Endothelial cell of umbilical vein (primary cell): ENCODE measurements at regions not wholly inside any gene's neighbourhood (a gene's known extent, or its start where the extent isn't known, plus 50 kb on each side); places are given as distances from the start of the nearest gene placed in this dataset.

Experiments used
- BruUV-seq: library from RNA; stranded (reverse); fragments of 400-500 nt; replicated peaks from 2 replicates; lab custom pipeline; 2021; lab: Mats Ljungman, UMichigan
- CTCF ChIA-PET: fragments of 300-600, 350-600 bp; sonication (Branson Sonifier 250); formaldehyde crosslinking; loops from one replicate; lab custom pipeline; 2021; ENCODE audit warnings: antibody characterized with exemption, inconsistent platforms; lab: Charles Lee
- POLR2A ChIA-PET: fragments of 300-600, 350-600 bp; sonication (Branson Sonifier 250); formaldehyde crosslinking; loops from one replicate; lab custom pipeline; 2021; ENCODE audit warnings: antibody characterized with exemption, inconsistent platforms; lab: Charles Lee
- DNase-seq: peaks from one replicate; pipeline ENCODE4 v3.0.0-alpha.2; 2011; ENCODE audit warnings: low read depth, low spot score
- FAIRE-seq: peaks from 2 replicates; lab custom pipeline; 2011; peaks lifted over from hg19 to GRCh38; lab: Jason Lieb, UNC
- H2AFZ ChIP-seq: 2 replicates; pipeline ENCODE4 v1.6.0; 2012; ENCODE audit warnings: low read depth, low read length, control low read depth, inconsistent platforms
- H3K27ac ChIP-seq: 2 replicates; pipeline ENCODE4 v1.5.1; 2011; ENCODE audit warnings: low read depth, mild to moderate bottlenecking, control low read depth, low read length, moderate library complexity; ENCODE audit not compliant: insufficient read depth
- H3K27me3 ChIP-seq, 2 experiments: 2 replicates each; pipeline versions ENCODE4 v1.6.0 to v1.6.1; 2011; ENCODE audit warnings: low read length in 2 of 2, mixed read lengths in 1 of 2; ENCODE audit not compliant: control insufficient read depth in 2 of 2, insufficient read depth in 2 of 2
- H3K36me3 ChIP-seq, 2 experiments: 2 replicates in 1 of 2; 3 replicates in 1 of 2; pipeline ENCODE4 v1.5.1; 2011; ENCODE audit warnings: low read length in 2 of 2, mild to moderate bottlenecking in 1 of 2, moderate library complexity in 1 of 2; ENCODE audit not compliant: control insufficient read depth in 2 of 2, insufficient read depth in 2 of 2; ENCODE audit errors: extremely low read depth in 1 of 2
- H3K4me1 ChIP-seq: 3 replicates; pipeline ENCODE4 v1.5.1; 2011; ENCODE audit warnings: mild to moderate bottlenecking, low read length; ENCODE audit not compliant: control insufficient read depth, insufficient read depth; ENCODE audit errors: extremely low read depth
- H3K4me2 ChIP-seq: 2 replicates; pipeline ENCODE4 v1.6.1; 2011; ENCODE audit warnings: low read length, control low read depth, mixed read lengths; ENCODE audit not compliant: insufficient read depth
- H3K4me3 ChIP-seq, 3 experiments: fragments of 200-600 bp in 1 of 3; sonication (generic), shearing (Covaris generic) in 1 of 3; replicated peaks in 1 of 3; 2 replicates each; pipeline ENCODE4 v1.5.1; 2011 to 2016; ENCODE audit warnings: control low read depth in 3 of 3, low read length in 3 of 3, mild to moderate bottlenecking in 2 of 3, inconsistent platforms in 1 of 3, low read depth in 1 of 3, moderate library complexity in 1 of 3; ENCODE audit not compliant: insufficient read depth in 1 of 3
- H3K79me2 ChIP-seq: 2 replicates; pipeline ENCODE4 v1.6.0; 2012; ENCODE audit warnings: low read length, inconsistent platforms; ENCODE audit not compliant: control insufficient read depth, insufficient read depth
- H3K9ac ChIP-seq: replicated peaks from 2 replicates; pipeline ENCODE3; 2011; ENCODE audit warnings: low read length, control low read depth; ENCODE audit not compliant: insufficient read depth; ENCODE audit errors: extremely low read depth
- H3K9me1 ChIP-seq: replicated peaks from 3 replicates; pipeline ENCODE4 v1.6.0; 2011; ENCODE audit warnings: mild to moderate bottlenecking, low read length; ENCODE audit not compliant: control insufficient read depth, insufficient read depth; ENCODE audit errors: extremely low read depth
- H3K9me3 ChIP-seq: replicated peaks from 2 replicates; pipeline ENCODE4 v1.5.1; 2012; ENCODE audit warnings: low read length, inconsistent platforms; ENCODE audit not compliant: control insufficient read depth, insufficient read depth
- H4K20me1 ChIP-seq: replicated peaks from 2 replicates; pipeline ENCODE3; 2011; ENCODE audit warnings: mild to moderate bottlenecking, low read length; ENCODE audit not compliant: control insufficient read depth, insufficient read depth; ENCODE audit errors: extremely low read depth
- FOS ChIP-seq: IDR thresholded peaks from 2 replicates; pipeline ENCODE4 v1.6.1; 2011; ENCODE audit warnings: mild to moderate bottlenecking, low read length, moderate library complexity, borderline replicate concordance; ENCODE audit not compliant: insufficient read depth
- JUN ChIP-seq: IDR thresholded peaks from 2 replicates; pipeline ENCODE4 v1.6.1; 2011; ENCODE audit warnings: borderline replicate concordance, low read depth; ENCODE audit not compliant: insufficient read length, insufficient read depth
- POLR2A ChIP-seq: IDR thresholded peaks from 2 replicates; pipeline ENCODE4 v1.6.1; 2012; ENCODE audit warnings: low read depth, mild to moderate bottlenecking, control low read depth, low read length
- POLR2AphosphoS5 ChIP-seq: IDR thresholded peaks from 2 replicates; pipeline ENCODE4 v1.6.1; 2012; ENCODE audit warnings: low read depth, mild to moderate bottlenecking, control low read depth, low read length, moderate library complexity; ENCODE audit not compliant: insufficient read depth
- dilution Hi-C: fragments of 300-500 bp; cut with MboI; formaldehyde crosslinking; loops from one replicate; pipeline ENCODE4 v1.15.0; 2019; ENCODE audit warnings: low sequenced_read_pairs; ENCODE audit not compliant: extremely low pct_ligation_motif_present
- intact Hi-C: fragments of 100-400 bp; cut with micrococcal nuclease; formaldehyde crosslinking; loops from one replicate; pipeline ENCODE4 v1.10.0; 2022

DNA sequence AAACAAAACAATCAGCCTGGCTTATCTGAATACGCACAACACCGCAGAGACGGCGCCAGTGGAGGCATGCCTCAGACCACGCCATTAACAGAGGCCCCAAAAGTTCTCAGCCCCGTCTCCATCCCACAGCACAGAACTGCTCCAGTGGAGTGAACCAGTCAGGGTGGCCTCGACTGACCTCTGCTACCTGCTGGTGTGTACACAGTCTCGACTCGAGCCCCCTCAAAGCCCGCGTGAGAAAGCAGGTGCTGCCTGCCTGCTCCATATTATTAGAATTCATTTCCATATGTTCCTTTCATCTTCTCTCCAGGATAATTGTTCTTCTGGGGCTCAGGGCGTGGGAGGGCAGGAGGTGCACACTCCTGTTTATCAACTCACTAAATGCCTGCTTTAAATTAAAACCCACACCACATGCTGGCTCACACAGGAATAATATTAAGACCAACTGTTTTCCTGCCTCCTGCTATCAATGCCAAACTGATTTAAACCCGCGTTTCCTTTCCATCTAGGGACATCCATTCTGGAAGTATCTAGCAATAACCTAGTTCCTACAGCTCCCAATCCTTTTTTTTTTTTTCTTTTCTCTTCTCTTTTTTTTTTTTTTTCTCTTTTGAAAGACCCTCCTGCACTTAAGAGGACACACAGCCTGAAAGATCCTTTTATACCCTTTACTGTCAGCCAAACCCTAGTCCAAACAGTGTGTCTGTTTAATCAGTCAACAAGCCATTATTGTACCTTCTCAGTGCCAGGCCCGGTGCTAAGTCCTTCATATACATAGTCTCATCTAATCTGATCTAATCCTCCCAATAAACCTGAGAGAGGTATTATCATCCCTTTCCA lies 101.2 kb downstream of the TLE3 start:
- ChIA-PET CTCF (no interaction called here), POLR2A (no interaction called here)
- Histone ChIP-seq H3K36me3 (no peaks in the 10 kb centered on the region), H3K9me1 (no peaks in the 10 kb centered on the region), H4K20me1 (no peaks in the 10 kb centered on the region), H3K4me3 (no peak overlapping the region), H3K4me2 (no peak overlapping the region), H3K79me2 (no peaks in the 10 kb centered on the region), H3K27ac (no peak overlapping the region), H3K4me1 (no peaks in the 10 kb centered on the region), H3K9me3 (no peaks in the 10 kb centered on the region), H3K9ac (no peak overlapping the region), H3K27me3 (no peaks in the 10 kb centered on the region), H2AFZ (no peak overlapping the region)
- intact Hi-C loops (no loop called here), dilution Hi-C loops (no loop called here)
- no peak for DNase-seq
- BruUV-seq = no TSS peak
- FAIRE-seq = no peak
- TF ChIP-seq FOS (no peak), POLR2A (no peak), JUN (no peak), POLR2AphosphoS5 (no peak)

DNA sequence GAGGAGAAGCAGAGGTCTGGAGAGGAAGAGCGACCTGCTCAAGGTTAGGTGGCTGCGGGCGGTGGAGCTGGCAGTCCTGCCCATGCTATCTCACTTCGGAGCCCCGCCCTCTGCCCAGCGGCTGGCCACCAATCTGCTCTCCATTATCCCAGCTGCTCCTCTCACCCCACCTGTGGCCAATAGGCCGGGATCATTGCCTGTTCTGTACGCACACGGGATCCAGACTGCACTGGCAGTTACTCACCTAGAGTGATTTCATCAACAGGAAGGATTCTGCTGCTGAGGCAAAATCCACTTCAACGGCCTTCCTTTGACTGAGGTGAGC lies 100.6 kb downstream of the TLE3 start:
- H3K9ac ChIP-seq = no peak overlapping the region
- no peak overlapping the region for H3K27ac ChIP-seq
- ChIA-PET CTCF (no interaction called here), POLR2A (no interaction called here)
- no peaks in the 10 kb centered on the region for H3K79me2 ChIP-seq
- FAIRE-seq (no peak), DNase-seq (no peak)
- no peaks in the 10 kb centered on the region for H3K36me3 ChIP-seq
- intact Hi-C loops = no loop called here
- TF ChIP-seq POLR2A = no peak
- H3K4me2 ChIP-seq = no peak overlapping the region
- no TSS peak for BruUV-seq
- no peaks in the 10 kb centered on the region for H3K9me3 ChIP-seq
- H3K27me3 ChIP-seq = no peaks in the 10 kb centered on the region
- no peak overlapping the region for H2AFZ ChIP-seq
- H3K4me1 ChIP-seq = no peaks in the 10 kb centered on the region
- no peak overlapping the region for H3K4me3 ChIP-seq
- H4K20me1 ChIP-seq = no peaks in the 10 kb centered on the region
- H3K9me1 ChIP-seq = no peaks in the 10 kb centered on the region
- dilution Hi-C loops = no loop called here
